ENCODE measurements at regions not wholly inside any gene's neighbourhood (a gene's known extent, or its start where the extent isn't known, plus 50 kb on each side); places are given as distances from the start of the nearest gene placed in this dataset.
A peak's percentile ranks its signal among the peaks of the same experiment; 100 is the strongest.
"Not testable (repeated sequence)": the region's sequence is repeated elsewhere in the genome, so short reads cannot be mapped to it uniquely, and the experiment has no call there.

DNA sequence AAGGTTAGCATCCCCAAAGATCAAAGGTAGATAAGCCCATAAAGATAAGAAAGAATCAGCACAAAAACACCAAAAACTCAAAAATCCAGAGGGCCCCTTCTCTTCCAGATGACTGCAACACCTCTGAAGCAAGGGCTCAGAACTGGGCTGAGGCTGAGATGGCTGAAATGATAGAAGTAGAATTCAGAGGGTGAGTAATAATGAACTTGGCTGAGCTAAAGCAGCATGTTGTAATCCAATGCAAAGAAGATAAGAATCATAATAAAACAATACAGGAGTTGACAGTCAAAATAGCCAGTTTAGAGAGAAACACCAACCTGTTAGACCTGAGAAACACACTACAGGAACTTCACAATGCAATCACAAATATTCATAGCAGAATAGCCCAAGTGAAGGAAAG lies 406.9 kb upstream of the CXADR start:
- H3K27me3 ChIP-seq (ENCODE audit: control insufficient read depth, insufficient read depth, low read length), result no peaks in the 10 kb centered on the region
- DNase-seq, result no peak
- H3K36me3 ChIP-seq (replicated peaks; ENCODE audit: control insufficient read depth, insufficient read depth, low read length), result no peaks in the 10 kb centered on the region
- no peak overlapping the region for H3K4me3 ChIP-seq (ENCODE audit: insufficient read depth, low read depth, low read length)

DNA sequence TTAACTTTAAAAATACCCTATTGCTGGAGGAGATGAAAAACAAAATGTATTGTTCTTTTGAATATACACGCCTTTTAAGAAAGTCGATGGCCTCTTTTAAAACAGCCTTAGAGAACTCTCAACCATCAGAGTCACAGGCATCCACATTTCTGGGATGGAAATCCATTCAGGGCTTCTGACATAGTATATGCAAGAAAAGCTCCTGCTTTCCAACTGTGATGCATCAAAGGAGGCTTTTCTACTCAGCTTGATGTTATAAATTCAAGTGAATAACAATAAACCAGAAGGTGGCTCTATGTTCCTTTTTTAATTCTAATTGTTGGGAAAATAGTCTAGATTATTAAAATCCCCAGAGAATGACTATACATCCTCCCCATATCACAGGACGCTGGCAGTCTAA lies 398.8 kb upstream of the CXADR start:
- Histone ChIP-seq H3K36me3 (replicated peaks; ENCODE audit: control insufficient read depth, insufficient read depth, low read length) (no peaks in the 10 kb centered on the region), H3K4me3 (ENCODE audit: insufficient read depth, low read depth, low read length) (no peak overlapping the region), H3K27me3 (ENCODE audit: control insufficient read depth, insufficient read depth, low read length) (no peaks in the 10 kb centered on the region)
- DNase-seq, result peak; percentile 16

DNA sequence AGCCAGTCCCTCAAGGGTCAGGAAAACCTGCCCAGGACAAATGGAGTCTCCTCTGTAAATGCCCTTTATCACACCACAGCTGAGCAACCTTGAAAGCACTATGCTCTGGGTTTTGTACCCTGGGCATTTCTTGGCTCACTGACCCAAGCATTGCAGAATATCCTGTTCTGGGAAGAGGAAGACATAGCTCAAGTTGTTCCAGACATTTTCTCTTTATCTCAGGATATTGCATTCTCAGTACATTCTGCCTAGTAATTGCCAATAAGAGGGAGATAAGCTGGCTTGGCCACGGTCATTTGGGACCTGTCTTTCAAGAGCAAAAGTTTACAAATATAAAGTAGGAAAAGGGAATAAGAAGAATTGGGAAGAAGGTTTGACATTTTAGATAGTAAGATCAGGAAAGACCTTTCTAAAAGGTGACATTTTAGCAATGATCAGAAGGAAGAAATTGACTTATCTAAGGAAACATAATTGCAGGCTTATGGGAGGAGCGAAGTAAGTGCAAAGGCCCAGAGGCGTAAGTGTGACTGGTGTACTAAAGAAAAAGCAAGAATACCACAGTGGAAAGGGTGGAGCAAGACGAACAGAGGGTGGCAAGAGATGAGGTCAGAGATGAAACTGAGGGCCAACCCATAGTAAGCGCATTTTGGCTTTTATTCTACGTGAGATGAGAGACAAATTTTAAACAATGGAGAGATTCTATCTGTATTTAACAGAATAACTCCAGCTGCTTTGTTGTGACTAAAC lies 394.0 kb upstream of the CXADR start:
- H3K36me3 ChIP-seq (replicated peaks; ENCODE audit: control insufficient read depth, insufficient read depth, low read length), result no peaks in the 10 kb centered on the region; the same call in 1 of the 2 replicates
- H3K4me3 ChIP-seq (ENCODE audit: insufficient read depth, low read depth, low read length), result no peak overlapping the region
- H3K27me3 ChIP-seq (ENCODE audit: control insufficient read depth, insufficient read depth, low read length), result no peaks in the 10 kb centered on the region
- no peak for DNase-seq

DNA sequence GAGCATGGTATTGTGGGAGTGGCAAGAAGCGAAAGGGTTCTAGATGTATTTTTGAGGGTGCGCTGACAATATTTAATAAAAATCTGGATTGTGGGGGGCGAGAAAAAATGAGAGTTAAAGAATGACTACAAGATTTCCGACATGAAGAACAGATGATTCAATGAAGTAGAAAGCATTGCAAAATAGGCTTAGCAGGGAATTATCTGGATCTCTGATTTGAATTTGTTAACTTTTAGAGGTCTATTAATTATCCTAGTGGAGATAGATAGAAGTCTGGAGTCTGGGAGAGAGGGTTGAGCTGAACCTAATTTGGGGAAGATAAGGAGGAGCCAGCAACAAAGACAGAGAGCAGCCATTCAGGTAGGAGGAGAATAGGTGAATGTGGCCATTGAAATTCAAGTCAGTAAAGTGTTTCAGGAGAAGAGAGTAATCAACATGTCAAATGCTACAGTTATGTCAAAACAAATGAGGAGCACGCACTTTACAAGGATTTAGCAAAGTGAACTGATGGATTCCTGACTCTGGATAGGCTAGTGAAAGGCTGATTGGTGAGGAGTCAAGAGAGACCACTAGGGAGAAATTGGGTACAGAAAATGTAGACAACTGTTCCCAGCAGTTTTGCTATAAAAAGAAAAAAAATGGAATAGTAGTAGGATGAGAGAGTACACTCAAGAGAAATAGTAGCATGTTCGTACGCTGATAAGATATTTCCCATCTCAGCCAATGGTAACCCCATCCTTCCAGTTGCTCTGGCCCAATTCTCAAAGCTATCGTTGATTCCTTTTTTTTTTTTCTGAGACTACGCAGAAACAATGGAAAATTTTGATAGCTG lies 393.2 kb upstream of the CXADR start:
- Histone ChIP-seq H3K4me3 (ENCODE audit: insufficient read depth, low read depth, low read length) (no peak overlapping the region), H3K36me3 (replicated peaks; ENCODE audit: control insufficient read depth, insufficient read depth, low read length) (no peaks in the 10 kb centered on the region; the same call in 1 of the 2 replicates), H3K27me3 (ENCODE audit: control insufficient read depth, insufficient read depth, low read length) (no peaks in the 10 kb centered on the region)
- peak; percentile 11 for DNase-seq

DNA sequence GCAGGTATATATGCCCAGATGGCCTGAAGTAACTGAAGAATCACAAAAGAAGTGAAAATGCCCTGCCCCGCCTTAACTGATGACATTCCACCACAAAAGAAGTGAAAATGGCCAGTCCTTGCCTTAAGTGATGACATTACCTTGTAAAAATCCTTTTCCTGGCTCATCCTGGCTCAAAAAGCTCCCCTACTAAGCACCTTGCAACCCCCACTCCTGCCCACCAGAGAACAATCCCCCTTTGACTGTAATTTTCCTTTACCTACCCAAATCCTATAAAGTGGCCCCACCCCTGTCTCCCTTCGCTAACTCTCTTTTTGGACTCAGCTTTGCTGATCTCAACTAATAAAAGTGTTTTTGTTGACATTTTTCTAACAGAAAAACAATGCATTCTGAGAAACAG lies 385.4 kb upstream of the CXADR start:
- DNase-seq; H3K36me3 ChIP-seq (replicated peaks; ENCODE audit: control insufficient read depth, insufficient read depth, low read length); H3K4me3 ChIP-seq (ENCODE audit: insufficient read depth, low read depth, low read length); H3K27me3 ChIP-seq (ENCODE audit: control insufficient read depth, insufficient read depth, low read length): not testable (repeated sequence)

DNA sequence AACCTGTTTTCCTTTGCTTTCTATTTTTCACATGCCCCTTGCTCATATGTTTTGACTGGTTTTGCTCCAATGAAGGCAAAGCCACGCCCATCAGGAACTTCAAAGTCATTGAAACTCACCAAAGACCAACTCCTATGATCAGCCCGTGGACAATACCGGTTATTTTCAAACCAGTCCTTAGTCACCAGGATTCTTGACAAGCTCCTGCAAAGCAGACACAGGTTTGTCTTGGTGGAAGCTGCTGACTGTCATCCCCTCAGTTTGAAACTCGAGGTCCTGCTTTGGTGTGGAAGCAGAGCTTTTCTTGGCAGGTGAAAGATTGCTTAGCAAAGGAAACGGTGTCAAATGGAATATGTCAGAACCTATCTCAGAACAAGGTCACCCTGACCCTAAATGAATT lies 384.7 kb upstream of the CXADR start:
- Histone ChIP-seq H3K36me3 (replicated peaks; ENCODE audit: control insufficient read depth, insufficient read depth, low read length) (no peaks in the 10 kb centered on the region), H3K4me3 (ENCODE audit: insufficient read depth, low read depth, low read length) (no peak overlapping the region), H3K27me3 (ENCODE audit: control insufficient read depth, insufficient read depth, low read length) (no peaks in the 10 kb centered on the region)
- DNase-seq, result no peak

DNA sequence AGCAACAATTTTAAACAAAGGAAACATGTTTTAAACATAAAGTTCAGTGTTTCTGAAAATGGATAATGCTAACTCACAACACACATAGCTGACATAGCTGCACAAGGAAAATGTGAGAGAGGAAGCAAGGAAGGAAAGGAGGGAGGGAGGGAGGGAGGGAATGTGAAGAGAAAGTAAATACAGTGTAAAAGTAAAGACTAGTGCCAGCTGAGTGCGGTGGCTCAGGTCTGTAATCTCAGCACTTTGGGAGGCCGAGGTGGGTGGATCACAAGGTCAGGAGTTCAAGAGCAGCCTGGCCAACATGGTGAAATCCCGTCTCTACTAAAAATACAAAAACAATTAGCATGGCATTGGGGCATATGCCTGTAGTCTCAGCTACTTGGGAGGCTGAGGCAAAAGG lies 373.7 kb upstream of the CXADR start:
- not testable (repeated sequence) for DNase-seq; H3K4me3 ChIP-seq (ENCODE audit: insufficient read depth, low read depth, low read length); H3K27me3 ChIP-seq (ENCODE audit: control insufficient read depth, insufficient read depth, low read length); H3K36me3 ChIP-seq (replicated peaks; ENCODE audit: control insufficient read depth, insufficient read depth, low read length)

DNA sequence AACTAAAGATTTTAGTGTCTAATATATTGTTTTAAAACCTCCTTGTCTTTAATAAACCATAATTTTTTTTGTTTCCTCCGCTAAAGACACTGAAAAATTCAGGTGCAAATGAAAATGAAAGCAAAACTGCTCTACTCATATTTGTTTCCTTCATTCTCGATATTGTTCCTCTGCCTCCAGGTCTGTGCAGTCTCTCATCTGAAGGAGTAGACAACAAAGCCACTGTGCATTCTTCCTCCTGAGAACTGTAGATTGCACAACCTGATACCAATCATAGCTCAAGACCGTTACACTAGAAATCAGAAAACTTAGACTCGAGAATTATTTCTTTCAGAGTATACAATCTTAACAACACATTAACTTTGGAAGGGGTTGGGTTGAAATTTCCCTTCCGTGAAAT lies 373.1 kb upstream of the CXADR start:
- Histone ChIP-seq H3K36me3 (replicated peaks; ENCODE audit: control insufficient read depth, insufficient read depth, low read length) (no peaks in the 10 kb centered on the region), H3K27me3 (ENCODE audit: control insufficient read depth, insufficient read depth, low read length) (no peaks in the 10 kb centered on the region), H3K4me3 (ENCODE audit: insufficient read depth, low read depth, low read length) (no peak overlapping the region)
- DNase-seq, result no peak

DNA sequence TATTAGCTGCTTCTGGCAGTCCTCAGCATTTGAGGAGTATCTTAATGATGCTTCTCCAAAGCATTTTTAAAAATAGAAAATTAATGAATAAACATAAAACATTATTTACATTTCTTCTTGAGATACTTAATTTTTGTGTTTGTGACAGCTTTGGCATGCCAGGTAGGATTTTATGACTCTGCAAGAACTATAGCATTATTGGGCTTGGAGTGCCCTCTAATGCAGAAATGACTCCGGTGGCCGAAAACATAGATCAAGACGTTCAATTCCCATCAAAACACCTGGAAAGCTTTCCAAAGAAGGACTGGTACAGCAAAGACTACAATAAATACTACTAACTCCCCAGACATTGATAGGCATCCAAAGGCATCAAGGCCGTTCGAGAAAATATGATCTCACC lies 366.4 kb upstream of the CXADR start:
- DNase-seq, result no peak
- H3K36me3 ChIP-seq (replicated peaks; ENCODE audit: control insufficient read depth, insufficient read depth, low read length), result no peaks in the 10 kb centered on the region
- no peaks in the 10 kb centered on the region for H3K27me3 ChIP-seq (ENCODE audit: control insufficient read depth, insufficient read depth, low read length)
- H3K4me3 ChIP-seq (ENCODE audit: insufficient read depth, low read depth, low read length), result no peak overlapping the region

DNA sequence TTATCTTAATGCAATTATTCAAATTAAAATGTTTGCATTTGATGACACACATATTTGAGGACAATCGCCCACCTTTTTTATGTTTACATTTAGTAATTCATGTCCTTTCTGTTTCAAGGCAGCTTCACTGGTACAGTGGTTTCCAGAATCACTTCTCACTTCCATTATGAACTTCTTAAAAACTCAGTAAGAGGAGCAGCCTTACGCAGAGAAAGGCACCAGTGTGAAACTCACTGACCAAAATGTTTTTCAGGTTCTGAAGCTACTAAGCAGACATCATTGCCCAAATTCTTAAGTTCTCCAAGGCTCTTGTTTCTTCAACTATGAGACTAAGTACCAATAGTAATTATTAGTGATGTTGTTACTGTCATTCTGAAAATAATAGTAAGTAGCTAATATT lies 353.1 kb upstream of the CXADR start:
- no peak for DNase-seq
- H3K36me3 ChIP-seq (replicated peaks; ENCODE audit: control insufficient read depth, insufficient read depth, low read length), result no peaks in the 10 kb centered on the region
- H3K27me3 ChIP-seq (ENCODE audit: control insufficient read depth, insufficient read depth, low read length), result no peaks in the 10 kb centered on the region
- H3K4me3 ChIP-seq (ENCODE audit: insufficient read depth, low read depth, low read length), result no peak overlapping the region

DNA sequence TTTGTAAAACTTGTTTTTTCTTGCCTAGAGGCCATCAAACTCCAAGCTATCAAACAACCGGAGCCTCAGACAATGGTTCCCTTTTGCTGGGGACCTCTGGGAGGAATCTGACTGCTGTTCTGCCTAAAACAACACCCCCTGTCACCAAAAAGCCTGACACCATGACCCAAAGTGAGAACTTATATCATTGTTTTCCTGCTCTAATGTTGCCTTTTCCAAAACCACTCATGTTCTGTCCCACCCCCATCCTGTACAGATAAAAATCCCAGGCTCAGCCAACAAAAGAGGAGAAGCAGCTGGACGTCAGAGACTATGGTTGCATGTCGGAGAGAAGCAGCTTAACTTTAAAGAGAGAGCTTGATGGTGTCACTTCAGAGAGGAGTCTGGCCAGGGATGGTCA lies 327.2 kb upstream of the CXADR start:
- H3K27me3 ChIP-seq (ENCODE audit: control insufficient read depth, insufficient read depth, low read length), result no peaks in the 10 kb centered on the region
- no peak overlapping the region for H3K4me3 ChIP-seq (ENCODE audit: insufficient read depth, low read depth, low read length)
- H3K36me3 ChIP-seq (replicated peaks; ENCODE audit: control insufficient read depth, insufficient read depth, low read length), result no peaks in the 10 kb centered on the region
- DNase-seq, result no peak

DNA sequence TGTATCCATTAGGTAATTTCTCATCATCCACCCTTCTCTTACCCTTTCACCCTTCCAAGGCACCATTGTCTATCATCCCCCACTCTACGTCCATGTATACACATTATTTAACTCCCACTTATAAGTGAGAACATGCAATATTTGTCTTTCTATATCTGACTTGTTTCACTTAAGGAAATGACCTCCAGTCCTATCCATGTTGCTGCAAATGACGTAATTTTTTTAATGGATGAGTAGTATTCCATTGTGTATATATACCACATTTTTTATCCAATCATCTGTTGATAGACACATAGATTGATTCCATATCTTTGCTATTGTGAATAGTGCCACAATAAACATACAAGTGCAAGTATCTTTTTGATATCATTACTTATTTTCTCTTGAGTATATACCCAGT lies 322.9 kb upstream of the CXADR start:
- no peaks in the 10 kb centered on the region for H3K36me3 ChIP-seq (replicated peaks; ENCODE audit: control insufficient read depth, insufficient read depth, low read length)
- no peak for DNase-seq
- H3K4me3 ChIP-seq (ENCODE audit: insufficient read depth, low read depth, low read length), result no peak overlapping the region
- H3K27me3 ChIP-seq (ENCODE audit: control insufficient read depth, insufficient read depth, low read length), result no peaks in the 10 kb centered on the region

DNA sequence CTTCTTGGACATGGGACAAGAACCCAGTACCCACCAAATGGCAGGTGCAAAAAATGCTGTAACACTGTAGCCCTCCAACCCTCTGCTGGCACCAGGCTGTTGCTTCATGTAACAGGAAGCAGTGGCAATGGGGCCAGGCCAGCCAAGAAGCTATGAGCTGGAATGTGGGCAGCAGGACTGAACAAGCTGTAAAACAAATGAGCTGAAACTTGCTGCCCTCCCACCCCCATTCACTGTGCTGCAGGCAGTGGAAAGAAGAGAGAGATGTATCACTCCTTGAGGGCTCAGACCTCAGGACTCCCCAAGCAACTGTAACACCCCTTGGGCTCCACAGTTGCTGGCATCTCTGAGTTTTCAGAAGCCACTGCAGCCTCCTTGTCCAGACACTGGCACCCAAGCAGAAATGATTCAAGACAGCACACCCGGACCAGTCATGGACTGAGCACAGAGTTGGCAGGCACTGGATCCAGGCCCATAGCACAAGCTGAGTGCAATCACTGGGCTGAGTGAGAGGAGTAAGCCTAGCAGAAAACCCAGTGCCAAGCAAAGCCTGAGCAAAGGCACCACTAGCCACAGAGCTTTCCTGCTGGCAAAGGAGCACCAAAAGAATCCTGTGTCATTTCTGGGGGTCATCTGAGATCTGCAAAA lies 321.4 kb upstream of the CXADR start:
- Histone ChIP-seq H3K36me3 (replicated peaks; ENCODE audit: control insufficient read depth, insufficient read depth, low read length) (no peaks in the 10 kb centered on the region), H3K4me3 (ENCODE audit: insufficient read depth, low read depth, low read length) (no peak overlapping the region), H3K27me3 (ENCODE audit: control insufficient read depth, insufficient read depth, low read length) (no peaks in the 10 kb centered on the region)
- DNase-seq, result no peak

DNA sequence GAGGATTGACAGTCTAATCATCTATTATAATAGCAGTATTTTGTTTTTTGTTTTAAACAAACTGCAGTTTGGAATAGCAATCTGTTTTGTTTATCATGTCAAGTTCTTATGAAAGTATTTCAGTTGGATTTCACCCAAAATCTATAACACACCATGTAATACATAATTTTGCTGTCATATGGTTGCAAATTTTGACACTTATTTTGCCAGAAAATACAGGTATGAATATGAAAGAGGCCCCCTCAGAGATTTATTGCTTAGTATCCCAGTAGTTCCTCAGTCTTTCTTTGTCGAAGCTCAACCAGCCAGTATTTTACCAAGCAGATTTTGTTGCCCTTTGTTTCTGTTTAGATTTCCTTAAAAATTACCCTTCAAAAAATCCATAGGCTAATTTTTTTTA lies 317.5 kb upstream of the CXADR start:
- H3K4me3 ChIP-seq (ENCODE audit: insufficient read depth, low read depth, low read length), result no peak overlapping the region
- DNase-seq, result no peak
- H3K36me3 ChIP-seq (replicated peaks; ENCODE audit: control insufficient read depth, insufficient read depth, low read length), result no peaks in the 10 kb centered on the region
- H3K27me3 ChIP-seq (ENCODE audit: control insufficient read depth, insufficient read depth, low read length), result no peaks in the 10 kb centered on the region

DNA sequence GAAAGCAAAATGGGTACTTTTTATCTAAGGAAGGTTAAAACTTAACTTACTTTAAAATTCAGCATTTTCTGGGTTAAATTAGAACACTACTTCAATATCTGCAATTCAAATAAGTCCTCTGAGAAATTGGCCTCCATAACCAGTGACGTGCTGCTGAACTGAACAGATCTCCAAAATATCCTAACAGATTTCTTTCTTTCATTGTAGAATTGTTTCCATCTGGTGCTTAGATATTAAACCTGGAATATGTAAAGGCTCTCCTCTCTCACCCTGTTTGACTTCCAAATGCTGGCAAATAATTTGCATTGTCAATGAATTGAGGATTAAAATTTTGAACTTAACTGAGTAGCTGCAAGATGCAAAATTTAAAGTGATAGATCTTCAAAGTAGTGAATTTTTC lies 316.9 kb upstream of the CXADR start:
- H3K36me3 ChIP-seq (replicated peaks; ENCODE audit: control insufficient read depth, insufficient read depth, low read length), result no peaks in the 10 kb centered on the region
- DNase-seq, result no peak
- H3K4me3 ChIP-seq (ENCODE audit: insufficient read depth, low read depth, low read length), result no peak overlapping the region
- H3K27me3 ChIP-seq (ENCODE audit: control insufficient read depth, insufficient read depth, low read length), result no peaks in the 10 kb centered on the region

All from H7 (cell line).